ENCODE measurements at regions not wholly inside any gene's neighbourhood (a gene's known extent, or its start where the extent isn't known, plus 50 kb on each side); places are given as distances from the start of the nearest gene placed in this dataset.

- DNase-seq = no peak
These were observed 179.0 kb downstream of the ADGRA3 start for GRCh38 chr4:22336822-22337221.

- DNase-seq = no peak
These were observed 181.7 kb downstream of the ADGRA3 start for GRCh38 chr4:22334155-22334554.

GRCh38 chr4:22324422-22324821, 191.4 kb downstream of the ADGRA3 start:
- no peak for DNase-seq

- no peak for DNase-seq
These were observed 192.2 kb downstream of the ADGRA3 start for GRCh38 chr4:22323691-22324090.

GRCh38 chr4:22322996-22323395, 192.9 kb downstream of the ADGRA3 start:
- no peak for DNase-seq

- DNase-seq = no peak
These were observed 200.2 kb downstream of the ADGRA3 start for GRCh38 chr4:22315628-22316027.

GRCh38 chr4:22313976-22314375, 201.9 kb downstream of the ADGRA3 start:
- DNase-seq = no peak

GRCh38 chr4:22312113-22312512, 203.8 kb downstream of the ADGRA3 start:
- DNase-seq = no peak

GRCh38 chr4:22301253-22301652, 214.6 kb downstream of the ADGRA3 start:
- DNase-seq = no peak

GRCh38 chr4:22299678-22300077, 216.2 kb downstream of the ADGRA3 start:
- no peak for DNase-seq

- DNase-seq = no peak
These were observed 228.2 kb downstream of the ADGRA3 start for GRCh38 chr4:22287631-22288030.

- no peak for DNase-seq
These were observed 247.4 kb downstream of the ADGRA3 start for GRCh38 chr4:22268350-22269025.

- no peak for DNase-seq
These were observed 251.6 kb downstream of the ADGRA3 start for GRCh38 chr4:22264261-22264660.

- DNase-seq = no peak
These were observed 262.4 kb downstream of the ADGRA3 start for GRCh38 chr4:22253431-22253830.

GRCh38 chr4:22246847-22247246, 269.0 kb downstream of the ADGRA3 start:
- DNase-seq = no peak

- no peak for DNase-seq
These were observed 270.6 kb downstream of the ADGRA3 start for GRCh38 chr4:22245294-22245693.

- no peak for DNase-seq
These were observed 274.5 kb downstream of the ADGRA3 start for GRCh38 chr4:22241415-22241814.

- DNase-seq = no peak
These were observed 275.1 kb downstream of the ADGRA3 start for GRCh38 chr4:22240814-22241213.

- no peak for DNase-seq
These were observed 277.1 kb downstream of the ADGRA3 start for GRCh38 chr4:22238742-22239141.

- DNase-seq = no peak
These were observed 277.9 kb downstream of the ADGRA3 start for GRCh38 chr4:22237846-22238494.

GRCh38 chr4:22237155-22237751, 278.6 kb downstream of the ADGRA3 start:
- peak; percentile 44 for DNase-seq

GRCh38 chr4:22235698-22236097, 280.2 kb downstream of the ADGRA3 start:
- DNase-seq = no peak

GRCh38 chr4:22233230-22233629, 282.6 kb downstream of the ADGRA3 start:
- no peak for DNase-seq

GRCh38 chr4:22220965-22221364, 272.4 kb upstream of the KCNIP4 start:
- DNase-seq = no peak
